HFF-Myc (cell line): ENCODE measurements at regions not wholly inside any gene's neighbourhood (a gene's known extent, or its start where the extent isn't known, plus 50 kb on each side); places are given as distances from the start of the nearest gene placed in this dataset.
"Not testable (repeated sequence)": the region's sequence is repeated elsewhere in the genome, so short reads cannot be mapped to it uniquely, and the experiment has no call there.

Experiments used
- DNase-seq: peaks from one replicate; pipeline ENCODE4 v3.0.0-alpha.2; 2011; ENCODE audit warnings: low read depth; ENCODE audit errors: extremely low read depth
- H3K4me3 ChIP-seq: replicated peaks from 2 replicates; pipeline ENCODE4 v1.5.1; 2011; ENCODE audit warnings: low read depth, mild to moderate bottlenecking, control low read depth, low read length
- CTCF ChIP-seq: IDR thresholded peaks from 2 replicates; pipeline ENCODE4 v1.5.1; 2012; ENCODE audit warnings: mild to moderate bottlenecking, low read depth, low read length, control low read depth; ENCODE audit errors: missing control alignments

- no peak for DNase-seq
- TF ChIP-seq CTCF, result no peak
- H3K4me3 ChIP-seq, result no peak overlapping the region
Measured at GRCh38 chr2:75994759-75995158, 284.0 kb upstream of the GCFC2 start.

GRCh38 chr2:75988622-75989021, 277.9 kb upstream of the GCFC2 start:
- not testable (repeated sequence) for H3K4me3 ChIP-seq, DNase-seq

GRCh38 chr2:75986617-75987016, 275.9 kb upstream of the GCFC2 start:
- no peak overlapping the region for H3K4me3 ChIP-seq
- TF ChIP-seq CTCF, result no peak
- no peak for DNase-seq

- TF ChIP-seq CTCF, result no peak
- no peak overlapping the region for H3K4me3 ChIP-seq
- no peak for DNase-seq
Measured at GRCh38 chr2:75982719-75983118, 272.0 kb upstream of the GCFC2 start.

- H3K4me3 ChIP-seq, result no peak overlapping the region
- TF ChIP-seq CTCF, result no peak
- no peak for DNase-seq
Measured at GRCh38 chr2:75964646-75965045, 253.9 kb upstream of the GCFC2 start.

GRCh38 chr2:75960472-75961009, 249.8 kb upstream of the GCFC2 start:
- no peak overlapping the region for H3K4me3 ChIP-seq
- TF ChIP-seq CTCF, result no peak
- no peak for DNase-seq

GRCh38 chr2:75959724-75960471, 249.2 kb upstream of the GCFC2 start:
- H3K4me3 ChIP-seq, result no peak overlapping the region
- no peak for DNase-seq
- TF ChIP-seq CTCF, result no peak
